ENCODE measurements at regions not wholly inside any gene's neighbourhood (a gene's known extent, or its start where the extent isn't known, plus 50 kb on each side); places are given as distances from the start of the nearest gene placed in this dataset.

GRCh38 chr15:34673241-34673640 is 81.6 kb downstream of the GJD2 start:
- intact Hi-C loops (cut with DNase I) = no loop called here
- H3K4me1 ChIP-seq = no peaks in the 10 kb centered on the region
- no peaks in the 10 kb centered on the region for H3K36me3 ChIP-seq (ENCODE audit: insufficient read depth in 1 of 2, low read depth in 1 of 2)
- H3K27ac ChIP-seq = no peak overlapping the region
- WGBS, 3 donors = 91 to 100% (median 96%) methylated on average over 1 of the region's 1 CpG
- no peak for ATAC-seq
- H3K27me3 ChIP-seq (ENCODE audit: insufficient read depth in 3 of 3, low read length in 2 of 3) = peaks cover 0 to 9% (median 4%) of the 10 kb centered on the region in 3 donors
- DNase-seq = no peak
- H3K4me3 ChIP-seq = no peak overlapping the region
- H3K9me3 ChIP-seq = no peaks in the 10 kb centered on the region
- TF ChIP-seq CTCF (IDR thresholded peaks at IDR 0.05) = no peak

GRCh38 chr15:34665498-34666116 is 82.2 kb upstream of the GOLGA8B start:
- DNase-seq (no peak), ATAC-seq (no peak)
- H3K36me3 ChIP-seq (ENCODE audit: insufficient read depth in 1 of 2, low read depth in 1 of 2) = no peaks in the 10 kb centered on the region
- WGBS, 3 donors = 35 to 52% (median 38%) methylated on average over 5 of the region's 5 CpGs
- no peak for TF ChIP-seq CTCF (IDR thresholded peaks at IDR 0.05)
- H3K4me3 ChIP-seq = no peak overlapping the region
- no peaks in the 10 kb centered on the region for H3K27me3 ChIP-seq (ENCODE audit: insufficient read depth in 3 of 3, low read length in 2 of 3)
- intact Hi-C loops (cut with DNase I) = no loop called here
- H3K9me3 ChIP-seq = no peaks in the 10 kb centered on the region
- no peaks in the 10 kb centered on the region for H3K4me1 ChIP-seq
- H3K27ac ChIP-seq = no peak overlapping the region

GRCh38 chr15:34664418-34664817 is 81.0 kb upstream of the GOLGA8B start:
- intact Hi-C loops (cut with DNase I) = no loop called here
- ATAC-seq (no peak), DNase-seq (no peak)
- Histone ChIP-seq H3K36me3 (ENCODE audit: insufficient read depth in 1 of 2, low read depth in 1 of 2) (no peaks in the 10 kb centered on the region), H3K27ac (no peak overlapping the region), H3K27me3 (ENCODE audit: insufficient read depth in 3 of 3, low read length in 2 of 3) (no peaks in the 10 kb centered on the region), H3K4me3 (no peak overlapping the region), H3K4me1 (no peaks in the 10 kb centered on the region), H3K9me3 (no peaks in the 10 kb centered on the region)
- WGBS, 3 donors = 30 to 42% (median 31%) methylated on average over 1 of the region's 1 CpG
- TF ChIP-seq CTCF (IDR thresholded peaks at IDR 0.05) = no peak

GRCh38 chr15:34663101-34663500 is 79.7 kb upstream of the GOLGA8B start:
- TF ChIP-seq CTCF (IDR thresholded peaks at IDR 0.05) = no peak

GRCh38 chr15:34659056-34659455 is 75.6 kb upstream of the GOLGA8B start:
- ATAC-seq (no peak), DNase-seq (no peak)
- Histone ChIP-seq H3K27me3 (ENCODE audit: insufficient read depth in 3 of 3, low read length in 2 of 3) (peaks cover 0 to 2% (median 0%) of the 10 kb centered on the region in 3 donors), H3K27ac (no peak overlapping the region), H3K36me3 (ENCODE audit: insufficient read depth in 1 of 2, low read depth in 1 of 2) (no peaks in the 10 kb centered on the region), H3K4me3 (no peak overlapping the region), H3K4me1 (no peaks in the 10 kb centered on the region), H3K9me3 (no peaks in the 10 kb centered on the region)
- no peak for TF ChIP-seq CTCF (IDR thresholded peaks at IDR 0.05)
- intact Hi-C loops (cut with DNase I) = no loop called here

More at GRCh38 chr15:34663101-34663500, 79.7 kb upstream of the GOLGA8B start:
- Histone ChIP-seq H3K4me3 (no peak overlapping the region), H3K9me3 (no peaks in the 10 kb centered on the region), H3K36me3 (ENCODE audit: insufficient read depth in 1 of 2, low read depth in 1 of 2) (no peaks in the 10 kb centered on the region), H3K4me1 (no peaks in the 10 kb centered on the region), H3K27me3 (ENCODE audit: insufficient read depth in 3 of 3, low read length in 2 of 3) (no peaks in the 10 kb centered on the region), H3K27ac (no peak overlapping the region)
- no peak for ATAC-seq
- intact Hi-C loops (cut with DNase I) = no loop called here
- no peak for DNase-seq

Data from psoas muscle (tissue), 7 donors.